ENCODE measurements at regions not wholly inside any gene's neighbourhood (a gene's known extent, or its start where the extent isn't known, plus 50 kb on each side); places are given as distances from the start of the nearest gene placed in this dataset.

- Histone ChIP-seq H3K9me3 (no peaks in the 10 kb centered on the region), H3K4me1 (no peaks in the 10 kb centered on the region), H3K27ac (no peak overlapping the region), H3K4me3 (no peak overlapping the region), H3K36me3 (no peaks in the 10 kb centered on the region), H3K27me3 (no peaks in the 10 kb centered on the region)
- TF ChIP-seq POLR2AphosphoS5 (IDR thresholded peaks at IDR 0.05) (no peak), POLR2A (IDR thresholded peaks at IDR 0.05) (no peak), CTCF (IDR thresholded peaks at IDR 0.05) (no peak), EP300 (IDR thresholded peaks at IDR 0.05; ENCODE audit: low read depth) (no peak)
- intact Hi-C loops (cut with DNase I; ENCODE audit: low total_unique reads) (no loop called here), in situ Hi-C loops (cut with MboI; ENCODE audit: low pct_ligation_motif_present in 1 of 4, low pct_unique_long_range_greater_than_20kb in 1 of 4, low sequenced_read_pairs in 3 of 4) (no loop called here)
- 66 to 69% methylated on average over 8 to 16 of the region's 16 CpGs for WGBS, 2 donors (ENCODE audit: low coverage in 1 of 2)
- DNase-seq = no peak
Measured at GRCh38 chr11:134558916-134559601, 147.0 kb upstream of the B3GAT1 start.

- Histone ChIP-seq H3K9me3 (no peaks in the 10 kb centered on the region), H3K4me1 (no peaks in the 10 kb centered on the region), H3K4me3 (no peak overlapping the region), H3K27me3 (no peaks in the 10 kb centered on the region), H3K27ac (no peak overlapping the region), H3K36me3 (no peaks in the 10 kb centered on the region)
- WGBS, 2 donors (ENCODE audit: low coverage in 1 of 2) = 86 to 100% methylated on average over 1 to 4 of the region's 4 CpGs
- TF ChIP-seq EP300 (IDR thresholded peaks at IDR 0.05; ENCODE audit: low read depth) = no peak
- no peak for TF ChIP-seq CTCF (IDR thresholded peaks at IDR 0.05)
- no peak for TF ChIP-seq POLR2A (IDR thresholded peaks at IDR 0.05)
- no peak for TF ChIP-seq POLR2AphosphoS5 (IDR thresholded peaks at IDR 0.05)
- intact Hi-C loops (cut with DNase I; ENCODE audit: low total_unique reads) = no loop called here
- in situ Hi-C loops (cut with MboI; ENCODE audit: low pct_ligation_motif_present in 1 of 4, low pct_unique_long_range_greater_than_20kb in 1 of 4, low sequenced_read_pairs in 3 of 4) = no loop called here
- no peak for DNase-seq
Measured at GRCh38 chr11:134558258-134558835, 146.3 kb upstream of the B3GAT1 start.

GRCh38 chr11:134557571-134558257 lies 145.7 kb upstream of the B3GAT1 start:
- H3K27me3 ChIP-seq = no peaks in the 10 kb centered on the region
- intact Hi-C loops (cut with DNase I; ENCODE audit: low total_unique reads) = no loop called here
- TF ChIP-seq POLR2A (IDR thresholded peaks at IDR 0.05) = no peak
- TF ChIP-seq EP300 (IDR thresholded peaks at IDR 0.05; ENCODE audit: low read depth) = no peak
- no peak for TF ChIP-seq POLR2AphosphoS5 (IDR thresholded peaks at IDR 0.05)
- TF ChIP-seq CTCF (IDR thresholded peaks at IDR 0.05) = no peak
- H3K9me3 ChIP-seq = no peaks in the 10 kb centered on the region
- no peaks in the 10 kb centered on the region for H3K36me3 ChIP-seq
- H3K27ac ChIP-seq = no peak overlapping the region
- no peak for DNase-seq
- no peaks in the 10 kb centered on the region for H3K4me1 ChIP-seq
- in situ Hi-C loops (cut with MboI; ENCODE audit: low pct_ligation_motif_present in 1 of 4, low pct_unique_long_range_greater_than_20kb in 1 of 4, low sequenced_read_pairs in 3 of 4) = no loop called here
- WGBS, 2 donors (ENCODE audit: low coverage in 1 of 2) = 74 to 75% methylated on average over 5 to 6 of the region's 6 CpGs
- H3K4me3 ChIP-seq = no peak overlapping the region

GRCh38 chr11:134556186-134556585 lies 144.1 kb upstream of the B3GAT1 start:
- H3K4me3 ChIP-seq = no peak overlapping the region
- DNase-seq = no peak
- in situ Hi-C loops (cut with MboI; ENCODE audit: low pct_ligation_motif_present in 1 of 4, low pct_unique_long_range_greater_than_20kb in 1 of 4, low sequenced_read_pairs in 3 of 4) (no loop called here), intact Hi-C loops (cut with DNase I; ENCODE audit: low total_unique reads) (no loop called here)
- H3K27ac ChIP-seq = no peak overlapping the region
- H3K36me3 ChIP-seq = no peaks in the 10 kb centered on the region
- no peaks in the 10 kb centered on the region for H3K27me3 ChIP-seq
- no peaks in the 10 kb centered on the region for H3K9me3 ChIP-seq
- no peaks in the 10 kb centered on the region for H3K4me1 ChIP-seq
- 81 to 98% methylated on average over 4 of the region's 4 CpGs for WGBS, 2 donors (ENCODE audit: low coverage in 1 of 2)
- TF ChIP-seq POLR2AphosphoS5 (IDR thresholded peaks at IDR 0.05) (no peak), CTCF (IDR thresholded peaks at IDR 0.05) (no peak), POLR2A (IDR thresholded peaks at IDR 0.05) (no peak), EP300 (IDR thresholded peaks at IDR 0.05; ENCODE audit: low read depth) (no peak)
